Activated CD8-positive, alpha-beta memory T cell treated with anti-CD3 and anti-CD28 coated beads, Interleukin-2, amount 50 U/mL, for 1 hour (primary cell): ENCODE measurements at regions not wholly inside any gene's neighbourhood (a gene's known extent, or its start where the extent isn't known, plus 50 kb on each side); places are given as distances from the start of the nearest gene placed in this dataset.

Source experiments
- DNase-seq: peaks from one replicate; pipeline ENCODE4 v3.0.0-alpha.2; 2020; ENCODE audit errors: extremely low read depth

- DNase-seq: no peak
Measured at GRCh38 chrX:46301903-46302302, 243.3 kb downstream of the ZNF674 start.

DNA sequence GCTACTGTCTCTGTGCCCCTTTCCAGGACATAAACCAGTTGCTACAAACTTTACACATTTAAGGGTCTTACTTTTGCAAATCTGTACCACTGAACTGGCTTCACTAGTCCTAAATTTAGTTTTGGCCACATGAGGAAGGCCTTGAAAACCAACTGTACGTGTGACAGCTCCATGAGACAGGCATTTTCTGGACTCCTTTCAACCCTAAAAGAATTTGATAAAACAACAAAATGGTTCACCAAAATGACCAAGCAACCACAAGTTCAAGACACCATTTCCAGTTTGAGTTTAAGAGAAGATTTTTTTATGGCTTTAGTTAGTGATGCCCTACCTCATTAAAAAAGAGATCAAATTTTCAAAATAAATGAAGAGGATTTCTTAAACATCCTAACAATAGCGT is 246.4 kb downstream of the ZNF674 start:
- no peak for DNase-seq

DNA sequence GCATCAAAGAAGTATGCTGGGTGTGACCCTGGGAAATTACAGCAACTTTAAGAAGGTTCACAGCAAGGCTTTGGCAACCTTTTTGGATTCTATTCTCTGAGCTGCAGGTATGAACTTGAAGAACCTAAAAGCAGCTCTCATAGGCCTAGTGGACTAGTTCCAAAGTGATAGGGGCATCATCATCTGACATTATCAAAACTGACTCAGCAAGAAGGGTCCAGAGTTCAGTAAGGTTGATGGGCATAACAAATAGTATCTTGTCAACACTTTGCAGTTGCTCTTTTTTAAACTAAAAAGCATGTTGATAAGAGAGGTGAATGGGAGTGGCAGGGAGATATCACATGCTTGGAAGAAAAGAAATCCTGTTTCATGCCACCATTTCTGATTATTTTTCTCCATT is 249.3 kb downstream of the ZNF674 start:
- no peak for DNase-seq

- no peak for DNase-seq
Measured at GRCh38 chrX:46294234-46294633, 251.0 kb downstream of the ZNF674 start.

- no peak for DNase-seq
Measured at GRCh38 chrX:46279925-46280313, 265.3 kb downstream of the ZNF674 start.

GRCh38 chrX:46279214-46279924 is 265.9 kb downstream of the ZNF674 start:
- DNase-seq: no peak

GRCh38 chrX:46278572-46278971 is 266.6 kb downstream of the ZNF674 start:
- DNase-seq: no peak

- no peak for DNase-seq
Measured at GRCh38 chrX:46268412-46268811, 276.8 kb downstream of the ZNF674 start.

GRCh38 chrX:46263494-46263893 is 281.7 kb downstream of the ZNF674 start:
- no peak for DNase-seq

GRCh38 chrX:46262304-46262703 is 282.9 kb downstream of the ZNF674 start:
- DNase-seq: no peak

GRCh38 chrX:46260499-46260898 is 284.7 kb downstream of the ZNF674 start:
- DNase-seq: no peak

GRCh38 chrX:46258356-46258755 is 286.9 kb downstream of the ZNF674 start:
- DNase-seq: no peak

DNA sequence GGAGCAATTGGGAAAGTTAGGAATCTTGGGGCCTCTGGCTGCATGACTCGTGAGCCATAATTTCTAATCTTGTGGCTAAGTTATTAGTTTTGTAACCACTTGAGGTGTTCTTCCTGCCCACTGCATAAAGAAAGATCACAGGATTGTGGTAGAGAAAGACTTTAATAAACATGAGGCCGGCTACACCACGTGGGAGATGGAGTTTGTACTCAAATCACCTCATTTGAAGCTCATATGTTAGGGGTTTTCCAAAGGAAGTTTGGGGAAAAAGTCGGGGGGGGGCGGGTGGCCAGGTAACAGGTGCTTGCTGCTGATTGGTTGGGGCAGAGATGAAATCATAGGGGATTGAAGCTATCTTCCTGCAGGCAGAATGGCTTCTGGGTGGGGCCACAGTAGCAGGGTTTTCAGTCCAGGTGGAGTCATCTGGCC is 287.8 kb downstream of the ZNF674 start:
- no peak for DNase-seq

- no peak for DNase-seq
Measured at GRCh38 chrX:46256875-46257274, 288.3 kb downstream of the ZNF674 start.

DNA sequence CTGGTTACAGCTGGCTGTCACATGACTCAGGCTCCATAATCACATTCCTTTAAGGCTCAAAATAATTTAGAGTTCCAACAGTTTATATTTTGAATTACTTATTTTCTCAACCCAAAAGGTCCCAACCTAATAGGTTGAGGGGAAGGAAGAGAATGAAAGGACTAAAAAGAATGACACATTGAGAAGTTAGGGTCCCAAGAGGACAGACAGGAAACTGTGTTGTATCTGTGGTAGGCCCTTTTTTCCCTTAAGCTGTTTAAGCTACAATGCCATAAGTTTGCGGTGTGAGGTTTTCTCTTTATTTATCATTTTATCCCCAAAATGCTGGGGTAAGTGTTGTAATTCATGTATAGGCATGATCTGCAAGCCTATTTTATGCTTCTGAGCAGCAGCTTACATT is 290.2 kb downstream of the ZNF674 start:
- no peak for DNase-seq

DNA sequence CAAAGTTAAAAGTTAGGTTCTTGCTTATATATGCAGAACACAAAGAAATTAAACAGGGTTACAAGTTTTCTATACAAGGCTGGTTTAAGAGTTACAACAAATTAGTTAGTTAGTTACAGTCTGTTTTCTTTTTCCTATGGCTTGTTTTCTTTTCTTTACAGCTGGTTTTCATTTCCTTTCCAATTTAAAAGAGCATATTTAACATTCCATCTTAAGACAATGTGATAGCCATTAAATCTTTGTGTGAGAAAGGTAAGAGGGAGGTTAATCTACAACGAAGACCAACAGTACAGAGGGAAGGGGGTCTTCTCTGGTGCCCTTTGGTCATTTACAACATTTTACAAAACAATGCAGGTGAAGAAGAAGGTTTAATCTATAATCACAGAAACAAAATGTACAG is 290.6 kb downstream of the ZNF674 start:
- no peak for DNase-seq

GRCh38 chrX:46251755-46252154 is 293.5 kb downstream of the ZNF674 start:
- no peak for DNase-seq

DNA sequence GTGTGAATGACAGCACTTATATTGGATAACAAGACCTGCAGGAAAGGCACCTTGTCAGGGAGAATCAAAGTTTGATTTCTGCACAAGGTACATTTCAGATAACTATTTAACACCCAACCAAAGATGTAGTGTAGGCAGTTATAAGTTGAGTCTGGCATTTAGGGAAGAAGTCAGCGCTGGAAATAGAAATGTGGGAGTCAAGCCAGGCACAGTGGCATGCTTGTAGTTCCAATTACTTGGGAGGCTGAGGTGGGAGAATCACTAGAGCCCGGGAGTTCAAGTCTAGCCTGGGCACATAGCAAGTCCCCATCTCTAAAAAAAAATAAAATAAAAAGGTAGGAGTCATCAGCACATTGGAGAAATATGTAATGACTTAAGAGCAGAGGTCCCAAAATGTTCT is 295.1 kb downstream of the ZNF674 start:
- no peak for DNase-seq

- no peak for DNase-seq
Measured at GRCh38 chrX:46247456-46247855, 297.8 kb downstream of the ZNF674 start.

- DNase-seq: no peak
Measured at GRCh38 chrX:46244451-46244850, 300.8 kb downstream of the ZNF674 start.

DNA sequence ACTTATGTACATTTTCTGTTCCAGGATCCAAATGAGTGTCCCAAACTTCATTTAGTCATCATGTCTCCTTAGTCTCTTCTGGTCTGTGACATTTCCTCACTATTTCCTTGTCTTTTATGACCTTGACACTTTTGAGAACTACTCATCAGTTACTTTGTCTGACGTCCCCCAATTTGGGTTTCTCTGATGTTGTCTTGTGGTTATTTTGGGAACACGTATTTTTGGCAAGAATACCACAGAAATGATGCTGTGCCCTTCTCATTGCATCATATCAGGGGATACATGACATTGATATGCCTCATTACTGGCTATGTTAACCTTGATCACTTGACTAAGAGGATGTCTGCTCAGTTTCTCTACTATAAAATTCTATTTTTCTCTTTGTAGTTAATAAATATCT is 308.8 kb downstream of the ZNF674 start:
- DNase-seq: no peak

- no peak for DNase-seq
Measured at GRCh38 chrX:46235778-46236177, 309.4 kb downstream of the ZNF674 start.

DNA sequence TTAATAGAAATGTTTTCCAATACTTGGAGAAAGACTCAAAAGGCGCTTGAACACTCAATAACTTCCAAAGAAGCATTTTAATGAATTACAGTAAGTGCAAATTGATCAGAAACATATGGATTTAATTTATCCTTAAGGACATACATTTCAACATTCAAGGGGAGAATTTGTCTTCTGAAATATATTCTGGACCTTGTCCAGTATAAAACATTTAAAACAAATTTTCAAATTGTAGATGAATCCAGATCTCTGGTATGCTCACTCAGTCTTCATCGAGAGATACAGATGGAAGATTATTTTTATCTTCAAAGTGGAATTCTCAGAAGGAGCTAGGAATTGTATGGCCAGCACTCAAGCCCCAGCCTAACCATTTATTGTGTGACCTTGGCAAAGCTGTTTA is 310.4 kb downstream of the ZNF674 start:
- no peak for DNase-seq

- no peak for DNase-seq
Measured at GRCh38 chrX:46228389-46228788, 316.8 kb downstream of the ZNF674 start.
